Gastroesophageal sphincter (tissue), 3 donors: ENCODE measurements at regions not wholly inside any gene's neighbourhood (a gene's known extent, or its start where the extent isn't known, plus 50 kb on each side); places are given as distances from the start of the nearest gene placed in this dataset.

Experiments used
- POLR2A ChIP-seq, 2 donors: fragments of 450-650 bp; IDR thresholded peaks; one replicate each; pipeline ENCODE4 v1.6.1; 2017; ENCODE audit warnings: antibody characterized with exemption in 2 of 2, mild to moderate bottlenecking in 2 of 2, moderate library complexity in 1 of 2
- POLR2AphosphoS5 ChIP-seq: sonication (generic); formaldehyde crosslinking; IDR thresholded peaks from one replicate; pipeline ENCODE4 v1.6.1; 2017; ENCODE audit warnings: antibody characterized with exemption
- TF ChIP-seq, protein P1 (sequence below), 4 experiments: fragments of 200-600 bp in 2 of 4; fragments of 450-650 bp in 2 of 4; sonication (generic) in 1 of 4; IDR thresholded peaks; one replicate each; pipeline ENCODE4 v1.5.1; 2017 to 2019; ENCODE audit warnings: antibody characterized with exemption in 4 of 4, mild to moderate bottlenecking in 2 of 4, moderate library complexity in 2 of 4

- TF ChIP-seq, protein P1, sequence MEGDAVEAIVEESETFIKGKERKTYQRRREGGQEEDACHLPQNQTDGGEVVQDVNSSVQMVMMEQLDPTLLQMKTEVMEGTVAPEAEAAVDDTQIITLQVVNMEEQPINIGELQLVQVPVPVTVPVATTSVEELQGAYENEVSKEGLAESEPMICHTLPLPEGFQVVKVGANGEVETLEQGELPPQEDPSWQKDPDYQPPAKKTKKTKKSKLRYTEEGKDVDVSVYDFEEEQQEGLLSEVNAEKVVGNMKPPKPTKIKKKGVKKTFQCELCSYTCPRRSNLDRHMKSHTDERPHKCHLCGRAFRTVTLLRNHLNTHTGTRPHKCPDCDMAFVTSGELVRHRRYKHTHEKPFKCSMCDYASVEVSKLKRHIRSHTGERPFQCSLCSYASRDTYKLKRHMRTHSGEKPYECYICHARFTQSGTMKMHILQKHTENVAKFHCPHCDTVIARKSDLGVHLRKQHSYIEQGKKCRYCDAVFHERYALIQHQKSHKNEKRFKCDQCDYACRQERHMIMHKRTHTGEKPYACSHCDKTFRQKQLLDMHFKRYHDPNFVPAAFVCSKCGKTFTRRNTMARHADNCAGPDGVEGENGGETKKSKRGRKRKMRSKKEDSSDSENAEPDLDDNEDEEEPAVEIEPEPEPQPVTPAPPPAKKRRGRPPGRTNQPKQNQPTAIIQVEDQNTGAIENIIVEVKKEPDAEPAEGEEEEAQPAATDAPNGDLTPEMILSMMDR (IDR thresholded peaks at IDR 0.05), result no peak
- TF ChIP-seq POLR2A (IDR thresholded peaks at IDR 0.05) (no peak), POLR2AphosphoS5 (no peak)
Measured at GRCh38 chr14:82134411-82134810, 600.8 kb upstream of the SEL1L start.
